Prostate gland (tissue), 2 donors: ENCODE measurements at regions not wholly inside any gene's neighbourhood (a gene's known extent, or its start where the extent isn't known, plus 50 kb on each side); places are given as distances from the start of the nearest gene placed in this dataset.

Experiments used
- POLR2A ChIP-seq: fragments of 450-650 bp; IDR thresholded peaks from one replicate; pipeline ENCODE4 v1.6.1; 2016; ENCODE audit warnings: antibody characterized with exemption, mild to moderate bottlenecking
- TF ChIP-seq, protein P1 (sequence below), 4 experiments: fragments of 200-600 bp in 2 of 4; fragments of 450-650 bp in 2 of 4; sonication (generic) in 2 of 4; IDR thresholded peaks; 1 replicate in 3 of 4; 2 replicates in 1 of 4; pipeline ENCODE4 v1.5.1; 2016 to 2019; ENCODE audit warnings: antibody characterized with exemption in 4 of 4, mild to moderate bottlenecking in 2 of 4, moderate library complexity in 2 of 4

DNA sequence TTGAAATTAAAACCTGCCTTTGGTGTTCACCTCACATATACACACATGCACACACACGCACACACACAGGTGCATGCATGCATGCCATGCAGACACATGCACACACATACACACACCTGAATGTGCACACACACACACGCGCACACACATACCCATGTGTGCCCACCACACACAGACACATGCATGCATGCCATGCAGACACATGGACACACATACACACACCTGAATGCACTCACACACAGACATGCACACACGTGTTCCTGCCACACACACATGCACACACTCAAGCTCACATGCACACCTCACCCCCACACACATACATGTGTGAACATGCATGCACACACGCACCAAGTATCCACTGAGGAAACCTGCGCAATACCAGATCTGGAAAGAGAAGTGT is 136.4 kb downstream of the KLF6 start:
- no peak for TF ChIP-seq POLR2A
- TF ChIP-seq, protein P1, sequence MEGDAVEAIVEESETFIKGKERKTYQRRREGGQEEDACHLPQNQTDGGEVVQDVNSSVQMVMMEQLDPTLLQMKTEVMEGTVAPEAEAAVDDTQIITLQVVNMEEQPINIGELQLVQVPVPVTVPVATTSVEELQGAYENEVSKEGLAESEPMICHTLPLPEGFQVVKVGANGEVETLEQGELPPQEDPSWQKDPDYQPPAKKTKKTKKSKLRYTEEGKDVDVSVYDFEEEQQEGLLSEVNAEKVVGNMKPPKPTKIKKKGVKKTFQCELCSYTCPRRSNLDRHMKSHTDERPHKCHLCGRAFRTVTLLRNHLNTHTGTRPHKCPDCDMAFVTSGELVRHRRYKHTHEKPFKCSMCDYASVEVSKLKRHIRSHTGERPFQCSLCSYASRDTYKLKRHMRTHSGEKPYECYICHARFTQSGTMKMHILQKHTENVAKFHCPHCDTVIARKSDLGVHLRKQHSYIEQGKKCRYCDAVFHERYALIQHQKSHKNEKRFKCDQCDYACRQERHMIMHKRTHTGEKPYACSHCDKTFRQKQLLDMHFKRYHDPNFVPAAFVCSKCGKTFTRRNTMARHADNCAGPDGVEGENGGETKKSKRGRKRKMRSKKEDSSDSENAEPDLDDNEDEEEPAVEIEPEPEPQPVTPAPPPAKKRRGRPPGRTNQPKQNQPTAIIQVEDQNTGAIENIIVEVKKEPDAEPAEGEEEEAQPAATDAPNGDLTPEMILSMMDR (IDR thresholded peaks at IDR 0.05): no peak
